NCI-H446 (cell line): ENCODE measurements at regions not wholly inside any gene's neighbourhood (a gene's known extent, or its start where the extent isn't known, plus 50 kb on each side); places are given as distances from the start of the nearest gene placed in this dataset.

ENCODE experiments used
- DNase-seq, 2 experiments: peaks; one replicate each; lab custom pipeline; 2025; lab: John Stamatoyannopoulos, UW

DNA sequence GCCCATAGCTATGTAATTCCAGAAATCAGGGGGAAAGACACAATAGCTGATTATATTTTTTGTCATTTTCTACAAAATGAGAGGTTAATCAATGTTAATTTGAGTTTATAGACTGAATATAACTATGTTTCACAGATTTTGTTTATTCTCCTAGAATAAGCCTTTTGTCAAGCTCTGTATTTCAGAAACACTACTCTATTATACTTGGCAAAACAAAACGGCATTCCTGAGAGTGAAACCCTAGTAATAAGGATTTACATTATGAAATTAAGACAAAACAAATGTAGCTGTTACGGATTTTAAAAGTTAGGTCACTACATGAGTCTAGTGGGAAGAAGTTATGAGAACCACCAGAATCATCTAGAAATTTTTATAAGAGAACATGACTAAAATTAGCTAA lies 334.2 kb downstream of the KLF12 start:
- no peak for DNase-seq

DNA sequence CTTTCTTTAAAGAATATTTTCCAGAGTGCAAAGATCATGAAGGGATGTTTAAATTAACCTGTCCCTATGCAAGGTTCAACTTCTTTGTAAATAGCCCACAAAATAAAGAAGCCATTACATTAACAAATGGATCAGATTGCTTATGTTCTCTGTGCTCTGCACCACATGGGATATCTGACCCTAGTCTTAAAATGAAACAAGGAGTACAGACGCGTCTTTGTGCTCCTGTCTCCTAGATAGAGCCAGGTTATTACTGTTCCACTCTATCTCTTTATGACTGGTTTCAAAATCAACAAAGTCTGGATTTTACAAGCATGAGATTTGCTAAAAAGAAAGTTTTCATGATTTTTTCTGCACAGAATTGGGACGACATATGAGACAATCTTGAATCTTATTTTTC lies 339.4 kb downstream of the KLF12 start:
- DNase-seq, result no peak

DNA sequence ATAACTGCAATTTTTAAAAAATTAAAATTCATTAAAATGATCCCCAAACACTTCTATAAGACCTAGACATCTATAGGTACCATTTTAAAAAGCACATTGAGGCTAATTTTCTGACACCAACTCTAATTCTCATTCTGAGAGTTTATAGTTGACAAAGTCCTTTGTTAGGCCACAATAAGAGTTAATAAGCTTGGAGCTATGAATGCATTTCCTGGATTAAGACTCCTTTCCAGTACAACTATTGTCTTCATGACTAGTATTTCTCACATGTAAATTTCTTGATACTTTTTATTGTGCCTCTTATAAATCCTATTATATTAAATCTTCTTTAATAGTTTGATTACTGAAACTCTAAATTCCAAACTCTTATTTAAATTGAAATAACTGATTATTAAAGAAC lies 340.8 kb downstream of the KLF12 start:
- no peak for DNase-seq

DNA sequence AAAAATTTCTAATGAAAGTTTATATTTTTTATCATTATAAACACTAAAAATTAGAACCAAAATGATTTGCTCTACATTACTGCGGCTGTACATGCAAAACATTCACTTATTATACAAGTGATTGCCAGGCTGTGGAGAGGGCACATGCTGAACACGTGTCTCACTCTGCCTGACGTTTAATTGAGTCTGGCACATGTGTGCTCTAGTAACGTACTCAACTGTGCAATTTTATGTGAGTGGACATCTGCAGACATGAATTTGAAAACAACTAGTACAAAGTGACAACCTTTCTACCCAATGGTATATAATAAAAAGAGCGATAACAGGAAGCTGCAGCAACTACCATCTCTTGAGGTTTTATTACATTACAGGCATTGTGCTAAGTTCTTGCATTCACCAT lies 341.4 kb downstream of the KLF12 start:
- DNase-seq, result no peak

DNA sequence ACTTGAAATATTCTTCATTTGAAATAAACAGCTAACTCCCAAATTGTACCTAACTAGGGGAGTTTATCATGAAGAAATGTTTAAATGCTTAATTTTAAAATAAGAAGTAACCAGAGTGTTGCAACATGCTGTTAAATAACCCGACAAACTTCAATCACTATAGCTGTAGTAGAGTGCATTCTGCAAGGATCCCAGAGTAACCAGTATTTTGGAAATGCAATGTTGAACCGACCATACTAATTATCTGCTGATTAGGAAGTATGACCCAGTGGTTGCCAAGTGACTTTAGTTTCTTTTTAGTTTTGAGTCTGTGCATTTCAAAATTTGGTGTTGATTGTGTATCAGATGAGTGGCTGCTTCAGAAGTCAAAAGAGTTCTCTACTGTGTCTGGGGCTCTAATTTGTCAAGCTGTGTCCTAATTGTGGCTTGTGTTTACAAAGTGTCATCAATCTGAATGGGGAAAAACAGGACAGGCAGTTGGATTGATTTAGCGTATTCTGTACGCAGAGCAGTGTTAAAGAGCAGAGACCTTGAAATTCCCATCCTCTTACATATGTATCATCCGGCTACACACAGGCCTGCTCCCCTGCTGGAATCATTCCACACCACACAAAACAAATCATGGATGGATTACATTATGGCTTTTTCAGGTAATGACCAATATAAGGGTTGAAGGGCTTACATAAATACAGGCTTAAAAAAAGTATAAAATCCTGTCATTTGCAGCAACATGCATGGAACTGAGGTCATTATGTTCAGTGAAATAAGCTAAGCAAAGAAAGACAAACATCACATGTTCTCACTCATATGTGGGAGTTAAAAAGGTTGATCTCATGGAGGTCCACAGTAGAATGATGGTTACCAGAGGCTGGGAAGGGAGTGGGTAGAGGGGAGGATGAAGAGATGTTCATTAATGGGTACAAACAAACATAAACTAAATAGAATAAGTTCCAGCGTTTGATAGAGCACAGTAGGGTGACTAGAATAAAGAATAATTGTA lies 351.5 kb downstream of the KLF12 start:
- no peak for DNase-seq

DNA sequence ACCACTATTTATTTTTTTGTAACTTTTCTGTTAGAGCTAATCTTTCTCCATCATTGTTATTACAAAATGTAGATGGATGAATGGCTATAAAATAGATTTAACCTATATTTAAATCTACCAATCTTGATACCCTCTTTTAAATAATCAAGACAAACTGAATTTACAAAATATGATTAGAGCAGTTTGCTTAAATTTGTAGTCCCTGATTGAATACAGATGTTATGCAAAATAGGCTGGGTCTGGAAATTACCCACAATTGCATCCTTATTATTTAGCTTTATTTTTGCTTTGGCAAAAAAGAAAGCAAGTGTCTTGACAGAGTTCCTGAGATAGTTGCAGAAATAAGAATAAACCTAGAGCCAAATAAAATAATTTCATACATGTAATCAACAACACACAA lies 352.8 kb downstream of the KLF12 start:
- DNase-seq, result no peak

DNA sequence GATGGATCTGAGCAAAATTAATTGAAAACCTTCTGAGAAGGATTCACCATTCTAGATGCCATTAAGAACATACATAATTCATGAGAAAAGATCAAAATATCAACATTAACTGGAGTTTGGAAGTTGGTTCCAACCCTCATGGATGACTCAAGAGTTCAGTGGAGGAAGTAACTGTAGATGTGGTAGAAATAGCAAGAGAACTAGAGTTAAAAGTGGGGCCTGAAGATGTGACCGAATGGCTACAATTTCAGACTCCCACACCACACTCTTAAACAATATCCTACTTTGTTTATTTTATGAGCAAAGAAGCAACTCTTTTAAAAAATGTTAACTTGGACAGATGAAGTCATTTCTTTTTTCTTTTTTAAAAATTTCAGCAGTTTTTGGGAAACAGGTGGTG lies 354.3 kb downstream of the KLF12 start:
- no peak for DNase-seq

DNA sequence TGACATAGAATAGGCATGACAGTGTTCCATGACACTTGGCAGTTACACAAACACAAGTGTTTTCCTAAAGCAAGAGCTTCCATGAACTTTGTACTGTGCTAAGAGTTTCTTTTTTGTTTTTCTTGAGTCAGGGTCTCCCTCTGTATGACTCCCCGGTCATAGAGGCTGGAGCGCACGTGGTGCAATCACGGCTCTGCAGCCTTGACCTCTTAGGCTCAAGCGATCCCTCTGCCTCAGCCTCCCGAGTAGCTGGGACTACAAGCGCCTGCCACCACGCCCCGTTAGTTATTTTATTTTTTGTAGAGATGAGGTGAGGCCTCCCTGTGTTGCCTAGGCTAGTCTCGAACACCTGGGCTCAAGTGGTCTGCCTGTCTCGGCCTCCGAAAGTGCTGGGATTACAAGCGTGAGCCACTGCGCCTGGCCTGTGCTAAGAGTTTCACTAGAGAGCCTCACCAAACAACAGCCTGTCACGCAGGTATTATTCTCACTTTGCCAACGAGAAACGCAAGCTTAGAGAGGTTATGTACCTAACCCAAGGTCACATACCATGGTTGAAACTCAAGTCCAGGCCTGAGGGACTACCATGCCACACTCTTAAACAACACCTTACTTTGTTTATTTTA lies 355.9 kb downstream of the KLF12 start:
- DNase-seq, result no peak

DNA sequence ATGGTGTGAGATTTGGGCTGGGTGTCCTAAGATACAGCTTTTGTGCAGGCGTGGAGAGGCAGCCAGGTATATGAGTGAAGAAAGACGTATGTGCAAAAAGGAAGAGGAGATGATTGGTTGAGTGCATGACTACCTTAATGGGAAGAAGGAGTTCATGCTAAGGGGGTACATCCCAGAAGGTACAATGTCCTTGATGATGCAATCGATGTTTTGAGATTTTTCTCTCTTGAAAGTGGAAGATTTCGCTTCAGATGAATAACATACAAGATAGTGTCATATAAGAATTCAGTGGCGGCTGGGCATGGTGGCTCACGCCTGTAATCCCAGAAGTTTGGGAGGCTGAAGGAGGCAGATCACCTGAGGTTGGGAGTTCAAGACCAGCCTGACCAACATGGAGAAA lies 357.1 kb downstream of the KLF12 start:
- DNase-seq, result no peak

DNA sequence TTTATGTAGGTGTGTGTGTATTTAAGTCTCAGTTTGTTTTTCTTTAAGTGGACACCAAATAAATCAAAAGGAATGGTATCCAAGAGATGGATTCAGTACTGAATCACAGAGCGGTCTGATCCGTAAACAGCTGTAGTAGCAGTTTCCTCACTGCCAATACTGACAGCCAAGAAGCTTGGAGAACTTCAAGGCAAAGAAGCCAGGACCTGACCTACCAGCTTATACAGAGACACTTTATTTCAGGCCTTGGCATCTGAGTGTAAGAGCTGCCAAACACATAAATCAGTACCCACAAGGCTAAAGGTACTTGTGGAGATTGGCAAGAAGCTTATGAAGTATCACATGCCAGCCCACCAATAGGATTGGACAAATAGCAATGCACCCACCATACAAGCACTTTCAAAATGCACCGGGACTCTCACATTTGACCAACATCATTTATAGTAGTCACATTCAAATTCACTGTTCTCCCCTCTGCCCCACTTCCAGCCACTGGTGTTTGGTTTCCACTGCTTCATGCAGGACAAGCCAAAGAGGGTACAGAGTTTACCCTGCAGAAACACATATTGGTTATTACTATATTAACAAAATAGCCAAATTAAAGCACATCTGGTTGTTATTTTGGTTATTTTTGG lies 357.9 kb downstream of the KLF12 start:
- no peak for DNase-seq

DNA sequence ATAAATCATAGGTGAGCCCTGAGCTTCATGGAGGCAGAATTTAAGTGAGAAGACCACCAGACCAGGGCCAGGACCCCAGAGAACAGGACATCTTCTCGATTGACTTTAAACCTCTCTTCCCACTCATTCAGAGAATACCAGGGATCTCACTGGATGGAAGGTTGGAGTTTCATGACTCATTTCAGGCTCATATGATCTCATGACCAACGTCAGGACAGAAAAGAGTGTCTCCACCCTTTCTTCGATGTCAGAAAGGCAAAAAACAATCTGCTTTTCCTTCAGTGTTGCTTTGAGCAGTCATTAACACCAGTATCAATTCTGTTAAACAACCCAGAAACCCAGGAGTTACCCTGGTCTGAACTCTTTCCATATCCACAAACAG lies 361.0 kb downstream of the KLF12 start:
- no peak for DNase-seq

DNA sequence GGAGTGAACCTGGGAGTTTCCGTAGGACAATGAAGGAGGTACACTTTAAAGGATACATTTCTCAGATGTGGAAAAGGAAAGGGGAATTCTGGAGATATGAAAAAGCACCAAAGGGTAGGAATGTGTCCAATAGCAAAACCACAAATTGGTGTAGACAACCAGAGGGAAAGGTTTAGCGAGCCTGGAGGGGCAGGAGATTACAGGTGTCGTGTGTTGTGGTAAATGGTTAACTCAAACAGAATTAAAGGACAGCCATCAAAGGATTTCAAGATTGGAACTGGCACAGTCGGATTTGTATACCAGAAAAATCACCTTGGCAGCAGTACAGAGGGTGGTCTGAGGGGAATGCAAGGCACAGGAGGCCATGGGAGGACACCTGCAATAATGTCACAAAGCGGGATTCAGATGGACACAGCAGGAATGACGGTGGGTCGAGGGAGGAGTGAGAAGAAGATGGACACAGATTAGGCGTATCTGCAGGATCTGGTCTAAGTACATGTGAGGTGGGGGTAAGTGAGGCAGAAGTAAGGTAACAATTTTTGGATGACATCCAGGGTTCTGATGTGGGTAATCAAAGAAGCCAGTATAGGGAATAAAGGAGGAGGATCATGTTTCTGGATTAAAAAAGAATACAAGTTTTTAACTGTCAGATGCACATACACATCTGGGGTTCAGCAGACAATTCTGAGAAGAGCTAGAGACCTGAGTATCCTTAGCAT lies 361.6 kb downstream of the KLF12 start:
- no peak for DNase-seq

DNA sequence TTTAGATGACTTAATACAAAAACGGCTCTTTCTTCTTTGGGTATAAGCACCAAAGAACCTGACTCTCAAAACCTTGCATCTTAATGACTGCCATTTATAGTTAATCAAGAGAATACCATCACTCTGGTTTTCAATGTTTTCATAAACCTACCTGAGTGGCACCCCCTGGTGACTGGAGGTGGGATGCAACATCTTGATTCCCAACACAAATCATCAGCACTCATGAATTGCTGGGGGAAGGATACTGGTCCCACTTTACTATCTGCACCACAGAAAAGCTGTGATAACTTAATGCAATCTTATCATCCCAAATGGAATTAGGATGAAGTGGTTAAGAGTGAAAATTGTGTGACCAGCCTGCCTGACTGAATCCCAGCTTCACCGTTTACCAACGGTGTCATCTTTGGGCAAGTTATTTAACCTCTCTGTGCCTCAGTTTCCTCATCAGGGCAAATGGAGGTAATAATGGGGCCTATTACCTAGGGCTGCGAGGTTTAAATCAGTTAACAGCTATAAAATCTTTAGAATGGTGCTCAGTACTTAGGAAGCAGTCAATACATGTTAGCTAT lies 366.4 kb downstream of the KLF12 start:
- DNase-seq, result no peak

DNA sequence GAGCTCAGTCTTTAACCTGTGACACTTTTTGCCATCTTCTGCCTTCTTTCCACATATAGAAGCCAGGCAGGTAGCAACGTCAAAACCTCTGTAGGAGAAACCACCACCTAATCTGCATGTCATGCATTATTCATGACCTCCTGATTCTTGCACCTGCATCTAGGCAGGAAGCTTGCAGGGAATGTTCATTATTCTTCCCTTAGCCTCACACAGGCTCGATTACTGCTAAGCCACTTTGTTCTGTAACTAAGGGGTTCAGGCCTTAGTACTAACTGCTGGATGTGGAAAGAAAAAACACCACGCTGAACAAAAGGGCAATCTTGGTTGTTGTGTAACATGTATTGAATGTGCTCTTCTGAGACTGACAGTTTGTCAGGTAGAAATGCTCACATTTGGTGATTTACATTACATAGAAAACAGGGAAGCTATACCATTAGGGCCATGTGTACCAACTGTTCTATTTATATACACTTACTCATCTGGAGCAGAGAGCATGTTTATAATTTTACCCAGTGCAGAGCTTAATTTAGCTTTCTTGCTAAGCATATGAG lies 366.9 kb downstream of the KLF12 start:
- no peak for DNase-seq

DNA sequence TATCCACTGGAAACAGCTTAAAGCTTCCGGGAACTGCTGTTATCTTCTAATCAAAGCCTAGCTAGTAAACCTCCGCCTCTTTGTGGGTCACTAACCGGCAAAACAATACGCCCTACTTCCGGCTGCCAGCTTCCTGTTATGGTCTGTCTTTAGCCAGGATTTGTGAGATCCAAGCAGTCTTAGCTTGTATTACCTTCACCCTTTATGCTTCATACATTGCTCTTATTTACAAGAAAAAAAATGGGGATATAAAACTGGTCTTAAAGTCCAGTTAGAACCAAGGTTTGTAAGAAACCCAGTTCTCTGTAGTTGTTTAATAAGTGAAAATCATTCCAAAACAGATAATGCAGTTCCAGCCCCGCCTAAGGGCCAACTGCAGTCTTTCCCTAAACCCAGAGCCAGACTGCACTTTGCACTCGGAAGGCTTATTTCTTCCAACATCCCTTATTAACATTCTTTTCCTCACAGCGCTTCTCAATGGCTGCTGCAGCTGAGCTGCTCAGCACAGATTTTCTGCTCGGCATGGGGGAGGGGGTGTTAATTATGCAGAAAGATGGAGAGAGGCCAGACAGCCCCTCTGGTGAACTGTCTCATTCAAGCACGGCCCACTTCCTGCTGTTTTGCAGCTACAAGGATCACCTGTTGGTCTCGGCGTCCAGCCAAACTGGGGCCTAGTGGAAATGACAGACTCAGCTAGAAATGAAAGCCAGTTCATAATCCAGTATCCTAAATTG lies 368.4 kb downstream of the KLF12 start:
- DNase-seq, result peak in 1 of 2 experiments; percentile 79

DNA sequence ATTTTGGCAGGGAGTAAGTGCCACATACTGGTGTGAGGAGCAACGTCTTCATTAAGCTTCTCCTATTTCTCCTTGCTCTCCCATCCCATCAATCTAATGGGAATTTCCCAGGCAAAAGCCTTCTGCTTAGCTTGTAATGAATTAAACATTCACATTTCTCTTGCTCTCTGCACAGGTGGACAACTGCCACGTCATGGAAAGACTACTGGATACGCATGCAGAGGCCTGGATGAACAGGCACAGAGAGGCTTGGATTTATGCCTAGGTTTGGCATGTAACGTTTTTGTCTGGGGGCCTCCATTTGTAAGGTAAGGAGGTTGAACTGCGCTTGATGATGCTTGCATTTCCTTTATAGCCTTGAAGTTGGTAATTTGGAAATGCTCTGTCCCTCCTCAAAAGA lies 374.8 kb downstream of the KLF12 start:
- no peak for DNase-seq

DNA sequence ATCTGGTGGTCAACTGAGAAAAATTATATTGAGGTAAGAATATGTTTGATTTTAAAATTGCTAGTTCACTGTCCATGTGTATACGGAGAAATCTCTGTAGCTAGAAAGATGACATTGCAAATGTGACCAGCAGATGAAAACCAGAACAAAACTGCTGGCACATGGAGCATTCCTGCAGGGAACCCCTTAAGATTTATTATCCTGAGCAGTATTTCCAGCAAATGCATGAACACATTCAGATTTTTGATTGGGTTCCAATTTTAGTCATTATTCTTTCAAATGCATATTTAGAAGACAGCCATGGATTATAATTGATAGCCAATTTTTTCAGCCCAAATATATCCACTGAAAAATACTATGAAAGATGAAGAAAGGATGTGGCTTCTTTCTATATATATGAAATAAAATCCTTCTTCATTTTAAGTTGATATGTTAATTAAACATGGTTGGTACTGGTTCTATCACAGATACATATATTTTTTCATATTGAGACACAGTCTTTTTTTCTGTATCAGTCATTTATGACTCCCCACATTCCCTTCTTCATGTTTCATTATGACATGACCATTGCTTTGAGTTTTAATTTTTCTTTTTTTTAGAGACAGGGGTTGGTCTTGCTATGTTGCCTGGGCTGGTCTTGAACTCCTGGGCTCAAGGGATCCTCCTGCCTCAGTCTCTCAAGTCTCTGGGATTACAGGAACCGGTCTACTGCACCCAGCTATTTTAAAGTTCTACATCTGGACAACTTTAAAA lies 376.5 kb downstream of the KLF12 start:
- no peak for DNase-seq

DNA sequence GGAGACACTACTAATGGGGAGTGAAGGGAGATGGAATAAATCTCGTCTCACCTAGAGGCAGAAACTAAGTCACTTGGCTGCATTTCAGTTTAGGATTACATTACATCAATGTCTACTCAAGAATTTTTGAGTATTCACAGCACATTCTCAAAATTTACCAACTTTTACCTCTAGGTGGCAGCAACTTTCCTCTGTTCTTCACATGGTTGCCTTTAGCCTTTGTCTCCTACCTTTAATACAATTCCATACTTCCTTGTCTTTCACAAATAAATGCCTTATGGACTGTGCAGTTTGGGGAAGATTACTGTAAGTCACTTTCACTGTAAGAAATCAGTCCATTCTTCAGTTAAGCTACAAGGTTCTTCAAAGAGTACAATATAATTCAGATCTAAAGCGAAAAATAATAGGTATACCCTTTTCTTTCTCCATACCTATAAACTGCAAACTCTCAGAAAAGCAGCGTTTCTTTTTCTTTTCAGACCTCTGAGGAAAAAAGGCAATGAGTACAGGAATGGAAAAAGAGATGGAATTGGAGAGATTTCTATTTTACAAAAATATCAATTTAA lies 379.4 kb downstream of the KLF12 start:
- peak in 1 of 2 experiments; percentile 30 for DNase-seq

DNA sequence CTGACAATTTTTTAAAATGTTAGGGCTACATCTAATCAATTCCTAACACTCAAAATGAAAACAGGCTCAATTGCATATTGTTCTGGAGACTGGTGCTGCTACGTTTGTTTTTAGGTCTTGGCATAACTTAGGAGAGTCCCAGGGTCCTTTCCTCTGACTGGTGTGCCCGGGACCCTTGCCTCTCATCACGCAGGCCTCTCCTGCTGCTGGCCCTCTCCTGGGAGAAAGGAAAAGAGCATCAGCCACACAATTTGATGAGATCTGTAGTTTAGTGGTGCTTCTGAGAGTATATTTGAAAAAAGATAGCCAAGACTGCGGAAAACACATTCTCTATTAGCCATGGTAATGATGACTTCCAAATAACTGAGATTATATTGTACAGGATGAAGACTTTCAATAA lies 380.0 kb downstream of the KLF12 start:
- DNase-seq, result no peak

DNA sequence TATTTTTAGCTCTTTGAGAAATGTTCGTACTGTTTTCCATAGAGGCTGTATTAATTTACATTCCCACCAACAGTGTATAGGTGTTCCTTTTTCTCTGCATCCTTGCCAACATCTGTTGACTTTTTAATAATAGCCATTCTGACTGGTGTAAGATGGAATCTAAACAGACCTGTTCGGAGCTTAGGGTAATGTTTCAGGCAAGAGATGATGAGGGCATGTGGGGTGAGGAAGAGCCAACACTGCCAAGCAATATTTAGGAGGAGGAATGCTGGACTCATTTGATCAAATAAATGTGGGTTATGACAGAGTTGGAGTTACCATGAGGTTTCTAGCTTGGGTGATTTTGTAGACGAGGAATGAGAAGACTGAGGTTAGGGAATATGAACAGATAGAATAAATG lies 382.9 kb downstream of the KLF12 start:
- no peak for DNase-seq
